GM23248 (cell line): ENCODE measurements at regions not wholly inside any gene's neighbourhood (a gene's known extent, or its start where the extent isn't known, plus 50 kb on each side); places are given as distances from the start of the nearest gene placed in this dataset.

Source experiments
- EZH2 ChIP-seq: fragments of 200-600 bp; sonication (generic); IDR thresholded peaks from 2 replicates; pipeline ENCODE4 v1.6.1; 2018; ENCODE audit warnings: antibody characterized with exemption, mild to moderate bottlenecking; ENCODE audit not compliant: insufficient read depth, poor library complexity, severe bottlenecking
- EZH2phosphoT487 ChIP-seq: fragments of 200-600 bp; sonication (generic); IDR thresholded peaks from 2 replicates; pipeline ENCODE4 v1.6.1; 2018; ENCODE audit warnings: antibody characterized with exemption, moderate library complexity, mild to moderate bottlenecking, low read depth; ENCODE audit not compliant: insufficient read depth

DNA sequence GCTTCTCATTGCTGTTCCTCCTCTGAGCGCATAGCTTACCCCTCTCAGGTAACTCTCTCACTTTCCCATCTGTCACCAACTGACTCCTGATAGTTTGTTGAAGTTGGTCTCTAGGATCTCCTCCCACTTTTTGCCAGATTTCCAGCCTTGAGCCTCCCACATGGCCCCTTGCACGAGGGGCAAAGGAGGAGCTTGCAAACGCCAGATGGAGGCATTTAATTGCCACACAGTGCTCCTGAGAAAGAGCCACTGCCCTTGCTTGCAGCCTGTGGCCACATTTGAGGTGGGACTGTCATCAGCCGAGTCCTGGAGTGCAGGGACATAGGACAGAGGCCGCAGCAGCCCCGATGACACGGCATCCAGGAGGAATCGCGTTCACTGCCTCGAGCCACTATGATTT is 348.7 kb downstream of the SMOC2 start:
- no peak for TF ChIP-seq EZH2
- no peak for TF ChIP-seq EZH2phosphoT487
